ENCODE measurements at regions not wholly inside any gene's neighbourhood (a gene's known extent, or its start where the extent isn't known, plus 50 kb on each side); places are given as distances from the start of the nearest gene placed in this dataset.
A peak's percentile ranks its signal among the peaks of the same experiment; 100 is the strongest.

DNA sequence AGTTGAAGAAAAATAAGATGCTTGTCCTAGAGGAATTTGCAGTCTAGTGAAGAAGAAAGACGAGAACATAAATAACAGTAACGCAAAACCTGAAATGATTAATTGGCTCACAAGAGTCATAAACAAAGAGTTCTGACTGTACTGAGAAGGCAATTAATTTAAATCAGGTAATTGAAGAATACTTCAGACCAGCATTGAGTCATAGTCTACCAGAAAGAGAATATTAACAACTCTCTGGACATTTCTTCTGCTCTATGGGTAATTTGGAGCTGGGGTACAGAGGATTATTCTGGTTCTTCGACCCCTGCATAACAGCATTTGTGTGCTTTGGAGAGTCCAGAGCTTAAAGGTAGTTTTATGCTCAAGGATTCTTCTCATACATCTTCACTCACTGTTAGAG lies 390.3 kb upstream of the DCN start:
- CTCF ChIA-PET = no interaction called here
- DNase-seq = no peak
- H3K27me3 Mint-ChIP-seq = no peaks in the 10 kb centered on the region
- POLR2A ChIA-PET = no interaction called here
- no peaks in the 10 kb centered on the region for H3K36me3 Mint-ChIP-seq (ENCODE audit: low read depth)
- no peaks in the 10 kb centered on the region for H3K9me3 Mint-ChIP-seq
- H3K4me3 Mint-ChIP-seq = no peak overlapping the region
- H3K27ac Mint-ChIP-seq = no peak overlapping the region
- peaks cover 4% of the 10 kb centered on the region for H3K4me1 Mint-ChIP-seq

GRCh38 chr12:91567100-91567485 lies 384.5 kb upstream of the DCN start:
- ChIA-PET POLR2A (no interaction called here), CTCF (no interaction called here)
- peaks cover 14% of the 10 kb centered on the region for H3K4me1 Mint-ChIP-seq
- peaks cover 7% of the 10 kb centered on the region for H3K36me3 Mint-ChIP-seq (ENCODE audit: low read depth)
- H3K4me3 Mint-ChIP-seq = no peak overlapping the region
- no peak for DNase-seq
- no peak overlapping the region for H3K27ac Mint-ChIP-seq
- peaks cover 13% of the 10 kb centered on the region for H3K9me3 Mint-ChIP-seq
- no peaks in the 10 kb centered on the region for H3K27me3 Mint-ChIP-seq

DNA sequence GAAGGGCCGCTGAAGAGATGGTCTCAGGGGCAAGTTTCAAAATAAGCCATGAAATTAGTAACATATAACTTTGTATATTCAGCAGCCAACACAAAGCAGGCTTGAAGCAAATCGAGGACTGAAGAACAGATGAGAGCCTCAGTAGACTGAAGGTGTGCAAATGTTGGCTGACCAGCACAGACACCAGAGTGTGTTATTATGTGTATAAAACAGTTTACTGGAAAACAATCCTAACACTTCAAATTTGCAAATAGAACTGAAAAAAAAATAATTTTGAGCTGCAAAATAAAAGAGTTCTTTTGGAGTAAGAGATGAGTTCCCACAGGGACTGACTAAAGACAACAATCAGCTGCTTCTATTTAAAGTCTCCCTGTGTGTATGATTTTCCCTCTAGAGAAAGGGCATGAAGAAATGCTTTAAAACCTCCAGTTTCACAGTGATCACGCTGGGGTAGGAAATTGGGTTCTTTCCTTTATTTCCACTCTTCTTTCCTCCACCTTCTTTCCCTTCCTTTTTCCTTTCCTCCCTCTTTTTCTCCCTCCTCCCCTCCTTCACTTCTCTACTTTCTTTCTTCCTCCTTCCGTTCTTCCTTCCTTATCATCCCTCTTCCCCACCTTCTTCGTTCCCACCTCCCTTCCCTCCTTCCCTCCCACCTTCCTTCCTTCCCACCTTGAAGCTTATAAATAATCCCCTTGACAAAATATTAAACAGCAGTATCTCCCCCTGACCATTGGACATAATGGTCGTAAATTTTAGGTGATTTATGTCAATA lies 383.9 kb upstream of the DCN start:
- Mint-ChIP-seq H3K4me3 (no peak overlapping the region), H3K27me3 (no peaks in the 10 kb centered on the region), H3K4me1 (peaks cover 17% of the 10 kb centered on the region), H3K36me3 (ENCODE audit: low read depth) (peaks cover 7% of the 10 kb centered on the region), H3K27ac (no peak overlapping the region), H3K9me3 (peaks cover 16% of the 10 kb centered on the region)
- ChIA-PET POLR2A (no interaction called here), CTCF (no interaction called here)
- no peak for DNase-seq

DNA sequence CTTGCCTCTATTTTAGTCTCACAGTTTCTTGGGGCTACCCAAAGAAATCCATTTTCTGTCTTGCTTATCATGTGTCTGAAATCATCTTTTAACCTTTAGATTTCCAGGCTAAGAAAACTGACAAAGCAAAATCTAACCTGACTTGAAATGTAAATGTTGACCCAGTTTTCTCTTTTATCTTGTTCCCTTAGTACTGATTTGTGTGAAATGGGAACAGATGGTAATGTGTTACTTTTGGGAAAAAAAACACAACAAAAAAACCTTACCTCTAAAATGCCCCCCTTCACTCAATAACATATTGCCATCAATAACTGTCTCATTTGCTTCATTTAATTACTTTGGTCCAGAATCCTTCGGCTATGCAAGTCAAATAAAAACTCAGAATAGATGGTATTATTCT lies 383.2 kb upstream of the DCN start:
- H3K27me3 Mint-ChIP-seq = no peaks in the 10 kb centered on the region
- no peak overlapping the region for H3K27ac Mint-ChIP-seq
- no peak overlapping the region for H3K4me3 Mint-ChIP-seq
- H3K36me3 Mint-ChIP-seq (ENCODE audit: low read depth) = peaks cover 7% of the 10 kb centered on the region
- POLR2A ChIA-PET = no interaction called here
- H3K4me1 Mint-ChIP-seq = peaks cover 17% of the 10 kb centered on the region
- DNase-seq = no peak
- H3K9me3 Mint-ChIP-seq = peaks cover 16% of the 10 kb centered on the region
- CTCF ChIA-PET = no interaction called here

DNA sequence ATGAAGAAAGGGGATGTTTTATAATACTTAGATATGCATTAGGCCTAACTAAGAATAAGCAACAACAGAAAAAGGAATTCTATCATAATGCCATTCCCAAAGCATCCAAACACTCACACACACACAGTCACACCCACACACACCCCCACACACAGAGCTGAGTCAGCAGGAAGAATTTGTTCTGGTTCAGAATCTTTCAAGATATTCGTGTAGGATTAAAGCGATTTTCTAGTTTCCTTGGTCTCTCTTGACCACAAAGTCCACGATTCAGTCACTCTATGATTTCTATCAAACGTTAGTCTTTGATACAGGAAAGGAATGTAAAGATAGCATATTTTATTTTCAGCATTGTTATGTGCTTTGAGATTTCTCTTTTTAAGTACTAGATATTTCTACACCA lies 382.6 kb upstream of the DCN start:
- no peak overlapping the region for H3K4me3 Mint-ChIP-seq
- no peak for DNase-seq
- H3K4me1 Mint-ChIP-seq = peaks cover 17% of the 10 kb centered on the region
- H3K9me3 Mint-ChIP-seq = peaks cover 16% of the 10 kb centered on the region
- ChIA-PET CTCF (interaction anchor here (0.6 kb wide), 1 partner anchor 211 kb away, joined by 5 read pairs; no protein-coding TSS in a partner anchor), POLR2A (no interaction called here)
- H3K27ac Mint-ChIP-seq = no peak overlapping the region
- peaks cover 7% of the 10 kb centered on the region for H3K36me3 Mint-ChIP-seq (ENCODE audit: low read depth)
- H3K27me3 Mint-ChIP-seq = no peaks in the 10 kb centered on the region

GRCh38 chr12:91563011-91563765 lies 380.6 kb upstream of the DCN start:
- POLR2A ChIA-PET = no interaction called here
- peaks cover 11% of the 10 kb centered on the region for H3K36me3 Mint-ChIP-seq (ENCODE audit: low read depth)
- H3K27ac Mint-ChIP-seq = peak overlapping the region; percentile 47
- CTCF ChIA-PET = no interaction called here
- DNase-seq = no peak
- H3K4me3 Mint-ChIP-seq = no peak overlapping the region
- peaks cover 2% of the 10 kb centered on the region for H3K27me3 Mint-ChIP-seq
- H3K9me3 Mint-ChIP-seq = peaks cover 24% of the 10 kb centered on the region
- peaks cover 17% of the 10 kb centered on the region for H3K4me1 Mint-ChIP-seq

DNA sequence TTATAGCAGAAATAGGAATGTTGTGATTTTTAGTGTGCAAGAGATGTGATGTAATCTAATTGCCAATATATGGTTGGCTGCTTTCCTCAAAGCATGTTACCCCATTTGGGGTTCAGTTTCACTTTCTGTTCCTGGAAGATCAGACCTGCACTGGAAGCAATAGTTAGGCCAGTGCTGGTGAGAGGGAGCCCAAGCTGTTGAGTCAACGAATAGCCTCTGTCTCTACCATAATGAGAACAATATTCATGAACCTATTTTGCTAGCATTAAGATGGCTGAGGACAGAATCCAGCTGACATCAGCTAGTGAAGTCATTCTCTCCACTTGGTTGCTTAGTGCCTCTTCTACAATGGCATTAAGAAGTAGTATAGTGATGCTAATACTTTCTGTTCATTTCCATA lies 379.9 kb upstream of the DCN start:
- DNase-seq = peak; percentile 32
- Mint-ChIP-seq H3K27ac (peak overlapping the region; percentile 47), H3K4me3 (no peak overlapping the region), H3K27me3 (peaks cover 2% of the 10 kb centered on the region), H3K4me1 (peaks cover 17% of the 10 kb centered on the region), H3K9me3 (peaks cover 24% of the 10 kb centered on the region), H3K36me3 (ENCODE audit: low read depth) (peaks cover 11% of the 10 kb centered on the region)
- POLR2A ChIA-PET = no interaction called here
- CTCF ChIA-PET = interaction anchor here (1.0 kb wide), 1 partner anchor 24 kb away, joined by 3 read pairs; no protein-coding TSS in a partner anchor

GRCh38 chr12:91561958-91562325 lies 379.3 kb upstream of the DCN start:
- ChIA-PET CTCF (interaction anchor here (1.0 kb wide), 1 partner anchor 24 kb away, joined by 3 read pairs; no protein-coding TSS in a partner anchor), POLR2A (no interaction called here)
- H3K4me3 Mint-ChIP-seq = no peak overlapping the region
- peaks cover 2% of the 10 kb centered on the region for H3K27me3 Mint-ChIP-seq
- peaks cover 24% of the 10 kb centered on the region for H3K9me3 Mint-ChIP-seq
- no peak for DNase-seq
- no peak overlapping the region for H3K27ac Mint-ChIP-seq
- H3K36me3 Mint-ChIP-seq (ENCODE audit: low read depth) = peaks cover 11% of the 10 kb centered on the region
- peaks cover 17% of the 10 kb centered on the region for H3K4me1 Mint-ChIP-seq

DNA sequence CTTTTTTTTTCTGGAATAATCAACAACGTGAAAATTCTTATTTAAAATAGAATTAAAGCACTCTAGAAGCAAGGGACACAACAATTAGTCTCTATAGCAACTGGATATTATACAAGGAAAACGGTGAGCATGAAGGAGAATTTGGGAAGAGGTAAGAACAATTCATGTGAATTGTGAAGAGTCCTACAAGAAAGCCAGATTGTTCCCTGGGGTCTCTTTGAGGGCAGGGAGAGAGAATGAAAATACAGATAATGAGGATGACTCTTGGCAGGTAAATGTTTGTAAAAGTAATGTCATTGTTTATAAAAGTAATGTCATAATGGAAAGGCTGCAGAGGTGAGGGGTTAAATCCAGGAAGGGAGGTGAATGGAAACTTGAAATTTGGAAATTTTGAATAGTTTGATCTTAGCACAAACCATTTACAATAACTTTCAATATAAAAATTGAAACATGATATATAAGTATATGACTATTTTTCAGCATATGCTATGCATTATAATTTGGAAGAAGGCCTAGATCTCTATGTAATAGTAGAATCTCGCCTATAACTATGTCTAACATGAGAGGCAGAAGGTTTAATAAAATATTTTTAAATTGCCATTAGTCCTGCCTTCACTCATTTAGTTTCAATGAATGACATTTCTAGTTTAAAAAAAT lies 378.8 kb upstream of the DCN start:
- H3K9me3 Mint-ChIP-seq = peaks cover 24% of the 10 kb centered on the region
- peaks cover 17% of the 10 kb centered on the region for H3K4me1 Mint-ChIP-seq
- peaks cover 2% of the 10 kb centered on the region for H3K27me3 Mint-ChIP-seq
- DNase-seq = no peak
- H3K27ac Mint-ChIP-seq = no peak overlapping the region
- CTCF ChIA-PET = interaction anchor here (1.0 kb wide), 1 partner anchor 25 kb away, joined by 3 read pairs; no protein-coding TSS in a partner anchor
- H3K4me3 Mint-ChIP-seq = no peak overlapping the region
- POLR2A ChIA-PET = no interaction called here
- peaks cover 11% of the 10 kb centered on the region for H3K36me3 Mint-ChIP-seq (ENCODE audit: low read depth)

GRCh38 chr12:91556909-91557308 lies 374.3 kb upstream of the DCN start:
- Mint-ChIP-seq H3K36me3 (ENCODE audit: low read depth) (peaks cover 5% of the 10 kb centered on the region), H3K27ac (no peak overlapping the region), H3K9me3 (peaks cover 9% of the 10 kb centered on the region), H3K27me3 (peaks cover 4% of the 10 kb centered on the region), H3K4me3 (no peak overlapping the region), H3K4me1 (peaks cover under 1% of the 10 kb centered on the region)
- CTCF ChIA-PET = no interaction called here
- POLR2A ChIA-PET = no interaction called here
- DNase-seq = no peak

DNA sequence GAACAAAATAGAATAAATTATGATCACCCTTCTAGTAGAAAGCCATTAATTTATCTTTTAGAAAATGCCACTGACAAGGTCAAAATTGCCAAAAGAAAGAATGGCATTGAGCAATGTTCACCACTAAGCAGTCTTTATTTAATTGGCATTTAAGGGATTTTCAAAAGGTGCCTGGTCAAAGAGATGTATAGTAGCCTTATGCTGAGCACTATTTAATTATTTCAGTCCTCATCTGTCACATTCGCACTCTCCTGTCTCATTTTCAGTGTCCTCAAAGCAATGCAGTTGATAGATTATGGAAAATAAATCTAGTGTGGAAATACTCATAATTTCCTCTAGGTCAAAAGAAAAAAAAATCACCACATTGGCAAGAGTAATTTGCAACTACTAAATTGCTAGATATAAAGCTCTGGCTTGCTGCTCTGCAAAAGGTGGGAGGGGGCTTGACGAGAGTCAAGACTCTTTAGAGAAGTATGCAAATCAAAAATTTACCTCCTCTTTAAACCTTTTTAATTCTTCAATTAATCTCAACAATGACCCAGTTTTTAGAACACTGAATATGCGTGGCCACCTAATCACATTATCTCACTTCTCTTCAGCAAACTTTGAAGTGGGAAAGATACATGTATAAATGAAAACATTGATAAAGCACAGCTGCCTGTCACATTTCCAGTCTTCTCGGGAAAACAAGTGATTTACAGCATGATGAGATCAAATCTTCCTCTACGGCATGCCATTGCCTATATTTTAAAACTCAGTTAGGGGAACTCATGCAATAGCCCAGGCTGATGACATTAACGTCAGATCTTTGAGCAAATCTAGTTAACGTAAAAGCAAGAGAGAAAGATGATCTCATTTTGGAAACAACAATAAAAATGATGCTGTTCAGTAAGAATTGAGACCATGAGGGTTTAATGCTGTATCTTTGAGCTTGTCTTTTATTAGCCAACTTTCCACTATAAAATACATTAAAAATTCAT lies 373.1 kb upstream of the DCN start:
- Mint-ChIP-seq H3K4me3 (no peak overlapping the region), H3K9me3 (peaks cover 9% of the 10 kb centered on the region), H3K36me3 (ENCODE audit: low read depth) (peaks cover 5% of the 10 kb centered on the region), H3K27ac (no peak overlapping the region), H3K4me1 (no peaks in the 10 kb centered on the region), H3K27me3 (peaks cover 4% of the 10 kb centered on the region)
- DNase-seq = no peak
- POLR2A ChIA-PET = no interaction called here
- CTCF ChIA-PET = no interaction called here

- ChIA-PET POLR2A (no interaction called here), CTCF (no interaction called here)
- H3K4me1 Mint-ChIP-seq = no peaks in the 10 kb centered on the region
- DNase-seq = no peak
- no peak overlapping the region for H3K27ac Mint-ChIP-seq
- H3K27me3 Mint-ChIP-seq = peaks cover 6% of the 10 kb centered on the region
- no peaks in the 10 kb centered on the region for H3K9me3 Mint-ChIP-seq
- H3K36me3 Mint-ChIP-seq (ENCODE audit: low read depth) = no peaks in the 10 kb centered on the region
- no peak overlapping the region for H3K4me3 Mint-ChIP-seq
Observed at GRCh38 chr12:91551927-91552326, 369.3 kb upstream of the DCN start.

Measured in activated CD4-positive, alpha-beta T cell treated with anti-CD3 and anti-CD28 coated beads, Interleukin-2, amount 10 ng/mL, durations not matched to agents 7 days and 5 days (primary cell).